Ishikawa (cell line): ENCODE measurements at regions not wholly inside any gene's neighbourhood (a gene's known extent, or its start where the extent isn't known, plus 50 kb on each side); places are given as distances from the start of the nearest gene placed in this dataset.

Source experiments
- EGR1 ChIP-seq: IDR thresholded peaks from 2 replicates; pipeline ENCODE4 v1.6.1; 2012
- MAX ChIP-seq: IDR thresholded peaks from 2 replicates; pipeline ENCODE4 v1.6.1; 2012
- TAF1 ChIP-seq: IDR thresholded peaks from 2 replicates; pipeline ENCODE4 v1.6.1; 2012; ENCODE audit warnings: low read depth, mild to moderate bottlenecking
- YY1 ChIP-seq: IDR thresholded peaks from 2 replicates; pipeline ENCODE4 v1.6.1; 2012; ENCODE audit warnings: low read depth
- TF ChIP-seq, protein P1 (sequence below): IDR thresholded peaks from 2 replicates; pipeline ENCODE4 v1.6.1; 2012; ENCODE audit warnings: low read depth, mild to moderate bottlenecking

DNA sequence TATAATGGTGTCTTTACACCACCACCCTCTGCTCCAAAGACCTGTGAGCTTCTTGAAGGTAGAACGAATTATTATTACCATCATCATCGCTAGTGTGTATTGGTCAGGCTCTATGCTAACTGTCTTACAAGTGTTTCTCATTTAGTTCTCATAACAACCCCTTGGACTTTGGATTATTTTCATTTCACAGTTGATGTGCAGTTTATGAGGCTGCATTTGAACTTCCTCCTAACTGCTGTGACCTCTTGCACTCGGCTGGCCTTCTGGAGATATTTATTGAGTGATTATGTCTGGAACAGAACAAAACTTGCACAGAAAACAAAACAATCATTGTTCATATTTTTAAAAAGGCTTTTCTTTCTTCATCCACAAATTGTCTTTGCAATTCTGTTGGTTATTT, 306.3 kb upstream of the SGCD start:
- no peak for TF ChIP-seq MAX
- no peak for TF ChIP-seq YY1
- TF ChIP-seq, protein P1, sequence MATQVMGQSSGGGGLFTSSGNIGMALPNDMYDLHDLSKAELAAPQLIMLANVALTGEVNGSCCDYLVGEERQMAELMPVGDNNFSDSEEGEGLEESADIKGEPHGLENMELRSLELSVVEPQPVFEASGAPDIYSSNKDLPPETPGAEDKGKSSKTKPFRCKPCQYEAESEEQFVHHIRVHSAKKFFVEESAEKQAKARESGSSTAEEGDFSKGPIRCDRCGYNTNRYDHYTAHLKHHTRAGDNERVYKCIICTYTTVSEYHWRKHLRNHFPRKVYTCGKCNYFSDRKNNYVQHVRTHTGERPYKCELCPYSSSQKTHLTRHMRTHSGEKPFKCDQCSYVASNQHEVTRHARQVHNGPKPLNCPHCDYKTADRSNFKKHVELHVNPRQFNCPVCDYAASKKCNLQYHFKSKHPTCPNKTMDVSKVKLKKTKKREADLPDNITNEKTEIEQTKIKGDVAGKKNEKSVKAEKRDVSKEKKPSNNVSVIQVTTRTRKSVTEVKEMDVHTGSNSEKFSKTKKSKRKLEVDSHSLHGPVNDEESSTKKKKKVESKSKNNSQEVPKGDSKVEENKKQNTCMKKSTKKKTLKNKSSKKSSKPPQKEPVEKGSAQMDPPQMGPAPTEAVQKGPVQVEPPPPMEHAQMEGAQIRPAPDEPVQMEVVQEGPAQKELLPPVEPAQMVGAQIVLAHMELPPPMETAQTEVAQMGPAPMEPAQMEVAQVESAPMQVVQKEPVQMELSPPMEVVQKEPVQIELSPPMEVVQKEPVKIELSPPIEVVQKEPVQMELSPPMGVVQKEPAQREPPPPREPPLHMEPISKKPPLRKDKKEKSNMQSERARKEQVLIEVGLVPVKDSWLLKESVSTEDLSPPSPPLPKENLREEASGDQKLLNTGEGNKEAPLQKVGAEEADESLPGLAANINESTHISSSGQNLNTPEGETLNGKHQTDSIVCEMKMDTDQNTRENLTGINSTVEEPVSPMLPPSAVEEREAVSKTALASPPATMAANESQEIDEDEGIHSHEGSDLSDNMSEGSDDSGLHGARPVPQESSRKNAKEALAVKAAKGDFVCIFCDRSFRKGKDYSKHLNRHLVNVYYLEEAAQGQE, result no peak
- TF ChIP-seq TAF1, result no peak
- no peak for TF ChIP-seq EGR1
